ENCODE measurements at regions not wholly inside any gene's neighbourhood (a gene's known extent, or its start where the extent isn't known, plus 50 kb on each side); places are given as distances from the start of the nearest gene placed in this dataset.

DNA sequence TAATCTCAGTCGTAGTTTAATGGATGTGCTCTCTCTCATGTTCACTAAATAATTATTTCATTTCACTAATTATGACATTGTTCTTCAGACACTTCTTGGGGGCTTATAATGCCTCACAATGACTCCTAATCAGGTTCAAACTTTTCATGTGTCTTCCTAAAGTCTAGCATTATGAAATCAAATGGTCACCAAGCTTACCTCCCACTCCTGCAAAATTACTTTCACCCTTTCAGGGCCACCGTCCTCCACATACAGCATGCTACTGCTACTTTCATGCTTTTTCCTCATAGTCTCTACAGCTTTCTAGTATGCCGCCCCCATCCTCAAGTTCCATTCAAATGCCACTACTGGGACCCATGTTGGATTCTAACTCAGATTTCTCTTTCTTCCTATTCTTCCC is 59.8 kb upstream of the C1orf53 start:
- TF ChIP-seq, protein P1, sequence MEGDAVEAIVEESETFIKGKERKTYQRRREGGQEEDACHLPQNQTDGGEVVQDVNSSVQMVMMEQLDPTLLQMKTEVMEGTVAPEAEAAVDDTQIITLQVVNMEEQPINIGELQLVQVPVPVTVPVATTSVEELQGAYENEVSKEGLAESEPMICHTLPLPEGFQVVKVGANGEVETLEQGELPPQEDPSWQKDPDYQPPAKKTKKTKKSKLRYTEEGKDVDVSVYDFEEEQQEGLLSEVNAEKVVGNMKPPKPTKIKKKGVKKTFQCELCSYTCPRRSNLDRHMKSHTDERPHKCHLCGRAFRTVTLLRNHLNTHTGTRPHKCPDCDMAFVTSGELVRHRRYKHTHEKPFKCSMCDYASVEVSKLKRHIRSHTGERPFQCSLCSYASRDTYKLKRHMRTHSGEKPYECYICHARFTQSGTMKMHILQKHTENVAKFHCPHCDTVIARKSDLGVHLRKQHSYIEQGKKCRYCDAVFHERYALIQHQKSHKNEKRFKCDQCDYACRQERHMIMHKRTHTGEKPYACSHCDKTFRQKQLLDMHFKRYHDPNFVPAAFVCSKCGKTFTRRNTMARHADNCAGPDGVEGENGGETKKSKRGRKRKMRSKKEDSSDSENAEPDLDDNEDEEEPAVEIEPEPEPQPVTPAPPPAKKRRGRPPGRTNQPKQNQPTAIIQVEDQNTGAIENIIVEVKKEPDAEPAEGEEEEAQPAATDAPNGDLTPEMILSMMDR (IDR thresholded peaks at IDR 0.05) = no peak
- TF ChIP-seq ZNF416 (CRISPR knock-in tag; IDR thresholded peaks at IDR 0.05) = no peak
- TF ChIP-seq, protein P2, sequence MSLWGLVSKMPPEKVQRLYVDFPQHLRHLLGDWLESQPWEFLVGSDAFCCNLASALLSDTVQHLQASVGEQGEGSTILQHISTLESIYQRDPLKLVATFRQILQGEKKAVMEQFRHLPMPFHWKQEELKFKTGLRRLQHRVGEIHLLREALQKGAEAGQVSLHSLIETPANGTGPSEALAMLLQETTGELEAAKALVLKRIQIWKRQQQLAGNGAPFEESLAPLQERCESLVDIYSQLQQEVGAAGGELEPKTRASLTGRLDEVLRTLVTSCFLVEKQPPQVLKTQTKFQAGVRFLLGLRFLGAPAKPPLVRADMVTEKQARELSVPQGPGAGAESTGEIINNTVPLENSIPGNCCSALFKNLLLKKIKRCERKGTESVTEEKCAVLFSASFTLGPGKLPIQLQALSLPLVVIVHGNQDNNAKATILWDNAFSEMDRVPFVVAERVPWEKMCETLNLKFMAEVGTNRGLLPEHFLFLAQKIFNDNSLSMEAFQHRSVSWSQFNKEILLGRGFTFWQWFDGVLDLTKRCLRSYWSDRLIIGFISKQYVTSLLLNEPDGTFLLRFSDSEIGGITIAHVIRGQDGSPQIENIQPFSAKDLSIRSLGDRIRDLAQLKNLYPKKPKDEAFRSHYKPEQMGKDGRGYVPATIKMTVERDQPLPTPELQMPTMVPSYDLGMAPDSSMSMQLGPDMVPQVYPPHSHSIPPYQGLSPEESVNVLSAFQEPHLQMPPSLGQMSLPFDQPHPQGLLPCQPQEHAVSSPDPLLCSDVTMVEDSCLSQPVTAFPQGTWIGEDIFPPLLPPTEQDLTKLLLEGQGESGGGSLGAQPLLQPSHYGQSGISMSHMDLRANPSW (CRISPR knock-in tag; conservative IDR thresholded peaks at IDR 0.05; ENCODE audit: low read depth) = no peak

All from WTC11 (cell line).